ENCODE measurements at regions not wholly inside any gene's neighbourhood (a gene's known extent, or its start where the extent isn't known, plus 50 kb on each side); places are given as distances from the start of the nearest gene placed in this dataset.

- TF ChIP-seq CTCF (IDR thresholded peaks at IDR 0.05; ENCODE audit: control insufficient read depth, extremely low read depth, insufficient read depth) = no peak
- DNase-seq (ENCODE audit: low read depth) = no peak
- H3K4me3 ChIP-seq (ENCODE audit: low read depth, low read length) = no peak overlapping the region
These were observed 381.8 kb downstream of the DCDC2C start for GRCh38 chr2:4085186-4085585.

- TF ChIP-seq CTCF (IDR thresholded peaks at IDR 0.05; ENCODE audit: control insufficient read depth, extremely low read depth, insufficient read depth) = no peak
- DNase-seq (ENCODE audit: low read depth) = no peak
- H3K4me3 ChIP-seq (ENCODE audit: low read depth, low read length) = no peak overlapping the region
These were observed 387.6 kb downstream of the DCDC2C start for GRCh38 chr2:4090668-4091630.

- TF ChIP-seq CTCF (IDR thresholded peaks at IDR 0.05; ENCODE audit: control insufficient read depth, extremely low read depth, insufficient read depth) = no peak
- H3K4me3 ChIP-seq (ENCODE audit: low read depth, low read length) = no peak overlapping the region
- no peak for DNase-seq (ENCODE audit: low read depth)
These were observed 388.5 kb downstream of the DCDC2C start for GRCh38 chr2:4091869-4092268.

GRCh38 chr2:4094743-4095142, 391.4 kb downstream of the DCDC2C start:
- no peak for TF ChIP-seq CTCF (IDR thresholded peaks at IDR 0.05; ENCODE audit: control insufficient read depth, extremely low read depth, insufficient read depth)
- no peak overlapping the region for H3K4me3 ChIP-seq (ENCODE audit: low read depth, low read length)

GRCh38 chr2:4096978-4097766, 393.8 kb downstream of the DCDC2C start:
- TF ChIP-seq CTCF (IDR thresholded peaks at IDR 0.05; ENCODE audit: control insufficient read depth, extremely low read depth, insufficient read depth) = no peak
- no peak overlapping the region for H3K4me3 ChIP-seq (ENCODE audit: low read depth, low read length)
- no peak for DNase-seq (ENCODE audit: low read depth)

More at GRCh38 chr2:4094743-4095142, 391.4 kb downstream of the DCDC2C start:
- no peak for DNase-seq (ENCODE audit: low read depth)

- DNase-seq (ENCODE audit: low read depth) = no peak
- no peak for TF ChIP-seq CTCF (IDR thresholded peaks at IDR 0.05; ENCODE audit: control insufficient read depth, extremely low read depth, insufficient read depth)
- H3K4me3 ChIP-seq (ENCODE audit: low read depth, low read length) = no peak overlapping the region
These were observed 394.8 kb downstream of the DCDC2C start for GRCh38 chr2:4098137-4098536.
